Caco-2 (cell line): ENCODE measurements at regions not wholly inside any gene's neighbourhood (a gene's known extent, or its start where the extent isn't known, plus 50 kb on each side); places are given as distances from the start of the nearest gene placed in this dataset.

Experiments used
- BruUV-seq: library from RNA; stranded (reverse); fragments of 400-500 nt; replicated peaks from 2 replicates; lab custom pipeline; 2021; lab: Mats Ljungman, UMichigan
- CTCF ChIA-PET: fragments of 300-600 bp; sonication (Branson Sonifier 250); formaldehyde crosslinking; loops from one replicate; lab custom pipeline; 2022; ENCODE audit warnings: antibody characterized with exemption; lab: Charles Lee
- POLR2A ChIA-PET: fragments of 300-600 bp; sonication (Branson Sonifier 250); formaldehyde crosslinking; loops from one replicate; lab custom pipeline; 2022; ENCODE audit warnings: antibody characterized with exemption; lab: Charles Lee
- DNase-seq, 2 experiments: peaks; one replicate each; pipeline versions ENCODE4 v3.0.0 to v3.0.0-alpha.2; 2020 to 2022
- H3K27me3 ChIP-seq: replicated peaks from 2 replicates; pipeline ENCODE4 v1.6.0; 2011; ENCODE audit warnings: low read length; ENCODE audit not compliant: control insufficient read depth, insufficient read depth
- H3K36me3 ChIP-seq: 2 replicates; pipeline ENCODE4 v1.5.1; 2011; ENCODE audit warnings: low read length; ENCODE audit not compliant: control insufficient read depth, insufficient read depth
- H3K4me1 ChIP-seq: fragments of 250-450 bp; sonication (Bioruptor Pico); 2 replicates; pipeline ENCODE4 v1.5.1; 2020; ENCODE audit warnings: mild to moderate bottlenecking
- H3K4me3 ChIP-seq: 2 replicates; pipeline ENCODE4 v1.5.1; 2011; ENCODE audit warnings: low read depth, mild to moderate bottlenecking, control low read depth, low read length
- H3K9me3 ChIP-seq: fragments of 250-450 bp; sonication (Bioruptor Pico); 2 replicates; pipeline ENCODE4 v1.5.1; 2020; ENCODE audit warnings: mild to moderate bottlenecking, moderate library complexity
- H3K27ac Mint-ChIP-seq: one replicate; pipeline ENCODE4 v1.8.0; 2022; ENCODE audit warnings: mixed read lengths; ENCODE audit not compliant: unreplicated experiment
- H3K27me3 Mint-ChIP-seq: one replicate; pipeline ENCODE4 v1.8.0; 2022; ENCODE audit warnings: mixed read lengths; ENCODE audit not compliant: insufficient read depth, unreplicated experiment
- H3K36me3 Mint-ChIP-seq: one replicate; pipeline ENCODE4 v1.8.0; 2022; ENCODE audit warnings: mild to moderate bottlenecking, mixed read lengths; ENCODE audit not compliant: insufficient read depth, unreplicated experiment
- H3K4me1 Mint-ChIP-seq: one replicate; pipeline ENCODE4 v1.8.0; 2022; ENCODE audit warnings: low read depth, mixed read lengths; ENCODE audit not compliant: unreplicated experiment
- H3K4me3 Mint-ChIP-seq: one replicate; pipeline ENCODE4 v1.8.0; 2022; ENCODE audit warnings: mild to moderate bottlenecking, moderate library complexity, mixed read lengths; ENCODE audit not compliant: unreplicated experiment
- H3K9me3 Mint-ChIP-seq: one replicate; pipeline ENCODE4 v1.8.0; 2022; ENCODE audit warnings: mixed read lengths; ENCODE audit not compliant: unreplicated experiment
- intact Hi-C: fragments of 100-400 bp; cut with micrococcal nuclease; formaldehyde crosslinking; loops from one replicate; pipeline ENCODE4 v1.10.0; 2022; ENCODE audit not compliant: unreplicated experiment
- TF ChIP-seq, protein P1 (sequence below), 2 experiments: fragments of 200-600 bp in 1 of 2; IDR thresholded peaks; 1 replicate in 1 of 2; 2 replicates in 1 of 2; pipeline versions ENCODE4 v1.5.1 to v1.8.0; 2011 to 2022; ENCODE audit warnings: antibody characterized with exemption in 1 of 2, control low read depth in 1 of 2, inconsistent platforms in 1 of 2, low read depth in 1 of 2, low read length in 1 of 2, mild to moderate bottlenecking in 1 of 2, moderate library complexity in 1 of 2; ENCODE audit not compliant: insufficient read depth in 1 of 2, severe bottlenecking in 1 of 2, unreplicated experiment in 1 of 2

DNA sequence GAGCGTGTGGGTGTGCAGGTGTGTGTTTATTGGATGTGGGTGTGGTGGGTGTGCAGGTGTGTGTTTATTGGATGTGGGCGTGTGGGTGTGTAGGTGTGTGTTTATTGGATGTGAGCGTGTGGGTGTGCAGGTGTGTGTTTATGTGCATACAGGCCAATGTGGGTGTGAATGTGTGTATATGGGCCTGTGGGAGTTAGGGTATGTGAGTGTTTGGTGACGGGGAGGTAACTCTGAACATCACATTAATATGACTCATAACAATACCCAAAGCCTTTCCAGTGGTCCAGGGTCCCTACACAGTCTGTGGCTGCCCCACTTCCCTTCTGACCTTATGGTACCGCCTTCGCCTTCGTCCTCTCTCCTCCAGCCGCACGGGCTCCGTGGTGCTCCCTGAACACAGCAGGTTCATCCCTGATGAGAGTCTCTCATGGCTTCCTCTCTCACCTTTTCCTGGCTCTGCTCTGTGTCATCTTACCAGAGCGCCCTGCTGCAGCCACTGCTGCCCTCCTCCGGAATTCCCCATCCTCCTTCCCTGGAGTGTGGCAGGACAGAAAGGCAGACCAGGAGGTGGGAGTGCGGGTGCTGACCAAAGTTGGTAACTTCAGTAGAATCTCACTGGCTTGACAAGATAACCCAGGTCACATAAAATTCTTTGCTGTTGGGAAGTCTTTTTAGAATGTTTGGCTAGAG, 80.0 kb downstream of the SLC2A10 start:
- intact Hi-C loops = no loop called here
- Mint-ChIP-seq H3K27me3 (peaks cover 31% of the 10 kb centered on the region), H3K27ac (no peak overlapping the region), H3K9me3 (no peaks in the 10 kb centered on the region), H3K36me3 (peaks cover 4% of the 10 kb centered on the region), H3K4me1 (no peaks in the 10 kb centered on the region), H3K4me3 (no peak overlapping the region)
- no peaks in the 10 kb centered on the region for H3K4me1 ChIP-seq
- CTCF ChIA-PET = no interaction called here
- no TSS peak for BruUV-seq
- POLR2A ChIA-PET = no interaction called here
- no peaks in the 10 kb centered on the region; the same call in 1 of the 2 replicates for H3K27me3 ChIP-seq
- H3K9me3 ChIP-seq = peaks cover 14% of the 10 kb centered on the region; the same call in 1 of the 2 replicates
- no peaks in the 10 kb centered on the region for H3K36me3 ChIP-seq
- no peak for DNase-seq
- no peak overlapping the region for H3K4me3 ChIP-seq
- TF ChIP-seq, protein P1, sequence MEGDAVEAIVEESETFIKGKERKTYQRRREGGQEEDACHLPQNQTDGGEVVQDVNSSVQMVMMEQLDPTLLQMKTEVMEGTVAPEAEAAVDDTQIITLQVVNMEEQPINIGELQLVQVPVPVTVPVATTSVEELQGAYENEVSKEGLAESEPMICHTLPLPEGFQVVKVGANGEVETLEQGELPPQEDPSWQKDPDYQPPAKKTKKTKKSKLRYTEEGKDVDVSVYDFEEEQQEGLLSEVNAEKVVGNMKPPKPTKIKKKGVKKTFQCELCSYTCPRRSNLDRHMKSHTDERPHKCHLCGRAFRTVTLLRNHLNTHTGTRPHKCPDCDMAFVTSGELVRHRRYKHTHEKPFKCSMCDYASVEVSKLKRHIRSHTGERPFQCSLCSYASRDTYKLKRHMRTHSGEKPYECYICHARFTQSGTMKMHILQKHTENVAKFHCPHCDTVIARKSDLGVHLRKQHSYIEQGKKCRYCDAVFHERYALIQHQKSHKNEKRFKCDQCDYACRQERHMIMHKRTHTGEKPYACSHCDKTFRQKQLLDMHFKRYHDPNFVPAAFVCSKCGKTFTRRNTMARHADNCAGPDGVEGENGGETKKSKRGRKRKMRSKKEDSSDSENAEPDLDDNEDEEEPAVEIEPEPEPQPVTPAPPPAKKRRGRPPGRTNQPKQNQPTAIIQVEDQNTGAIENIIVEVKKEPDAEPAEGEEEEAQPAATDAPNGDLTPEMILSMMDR (IDR thresholded peaks at IDR 0.05; ENCODE audit: insufficient read depth in 1 of 2, low read depth in 1 of 2, low read length in 1 of 2, severe bottlenecking in 1 of 2, unreplicated experiment in 1 of 2) = no peak

DNA sequence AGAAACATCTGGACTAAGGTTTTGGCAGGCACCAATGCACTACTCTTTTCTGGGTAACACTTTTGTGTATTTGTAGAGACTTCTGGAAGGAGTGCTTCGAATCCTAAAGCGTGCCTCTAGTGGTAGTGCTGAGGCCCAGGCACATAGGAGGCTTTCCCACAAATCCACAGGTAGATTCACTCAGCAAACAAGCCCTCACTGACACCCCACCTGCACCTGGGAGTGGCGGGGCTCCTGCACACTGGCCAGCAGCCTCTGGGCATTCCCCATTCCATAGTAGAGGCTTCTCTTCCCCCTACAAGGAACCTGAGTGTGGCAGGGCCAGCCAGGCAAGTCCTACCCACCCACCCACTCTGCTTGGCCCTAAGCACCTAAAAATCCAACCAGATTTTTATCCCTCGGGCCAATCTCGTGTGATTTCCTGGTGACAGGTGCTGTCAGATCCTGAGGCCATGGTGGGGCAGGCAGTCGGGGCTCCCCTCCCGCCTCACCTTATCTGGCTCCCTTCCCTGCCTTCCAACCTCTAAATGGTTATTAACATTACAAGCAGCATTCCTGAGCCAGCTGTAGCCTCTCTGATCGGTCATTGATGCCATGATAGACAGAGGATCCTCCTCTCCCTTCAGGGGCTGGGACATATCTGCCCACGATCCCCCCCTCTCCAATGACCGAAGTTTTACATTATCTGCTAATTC, 82.4 kb downstream of the SLC2A10 start:
- no TSS peak for BruUV-seq
- no peaks in the 10 kb centered on the region for H3K4me1 ChIP-seq

DNA sequence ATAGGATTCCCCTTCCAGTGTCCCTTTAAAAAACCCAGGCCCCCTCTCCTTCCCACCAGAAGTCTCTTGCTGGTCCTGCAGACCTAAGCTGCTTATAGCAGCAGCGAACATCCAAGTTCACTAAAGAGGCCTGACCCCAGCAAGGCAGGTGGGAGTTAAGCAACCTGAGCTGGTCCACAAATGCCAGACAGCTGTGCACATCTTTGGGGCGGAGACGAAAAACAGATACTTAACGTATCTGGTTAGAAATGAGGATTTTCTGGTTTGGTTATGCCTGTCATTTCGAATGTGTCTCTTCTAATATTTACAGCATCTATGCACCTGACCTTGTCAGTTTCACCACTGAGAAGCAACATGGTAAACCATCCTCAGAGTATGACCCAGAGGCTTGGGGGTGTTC, 87.8 kb downstream of the SLC2A10 start:
- no peaks in the 10 kb centered on the region; the same call in 1 of the 2 replicates for H3K27me3 ChIP-seq
- H3K36me3 Mint-ChIP-seq = no peaks in the 10 kb centered on the region
- H3K9me3 Mint-ChIP-seq = no peaks in the 10 kb centered on the region
- TF ChIP-seq, protein P1 (IDR thresholded peaks at IDR 0.05; ENCODE audit: insufficient read depth in 1 of 2, low read depth in 1 of 2, low read length in 1 of 2, severe bottlenecking in 1 of 2, unreplicated experiment in 1 of 2) = no peak
- peaks cover 53% of the 10 kb centered on the region for H3K27me3 Mint-ChIP-seq
- no peaks in the 10 kb centered on the region for H3K4me1 ChIP-seq
- no TSS peak for BruUV-seq
- intact Hi-C loops = no loop called here
- ChIA-PET POLR2A (no interaction called here), CTCF (no interaction called here)
- no peaks in the 10 kb centered on the region for H3K4me1 Mint-ChIP-seq
- no peak overlapping the region for H3K27ac Mint-ChIP-seq
- no peak for DNase-seq
- no peak overlapping the region for H3K4me3 ChIP-seq
- H3K4me3 Mint-ChIP-seq = no peak overlapping the region
- H3K36me3 ChIP-seq = no peaks in the 10 kb centered on the region
- H3K9me3 ChIP-seq = no peaks in the 10 kb centered on the region

More for the DNA sequence above, 82.4 kb downstream of the SLC2A10 start:
- H3K4me3 ChIP-seq = no peak overlapping the region
- H3K9me3 ChIP-seq = peaks cover 3% of the 10 kb centered on the region; the same call in 1 of the 2 replicates
- H3K27me3 ChIP-seq = no peaks in the 10 kb centered on the region; the same call in 1 of the 2 replicates
- Mint-ChIP-seq H3K4me1 (no peaks in the 10 kb centered on the region), H3K36me3 (peaks cover 4% of the 10 kb centered on the region), H3K4me3 (no peak overlapping the region), H3K27ac (no peak overlapping the region), H3K9me3 (no peaks in the 10 kb centered on the region), H3K27me3 (peaks cover 33% of the 10 kb centered on the region)
- no peak for DNase-seq
- TF ChIP-seq, protein P1 (IDR thresholded peaks at IDR 0.05; ENCODE audit: insufficient read depth in 1 of 2, low read depth in 1 of 2, low read length in 1 of 2, severe bottlenecking in 1 of 2, unreplicated experiment in 1 of 2) = no peak
- ChIA-PET CTCF (no interaction called here), POLR2A (no interaction called here)
- intact Hi-C loops = no loop called here
- no peaks in the 10 kb centered on the region for H3K36me3 ChIP-seq
